ENCODE measurements at regions not wholly inside any gene's neighbourhood (a gene's known extent, or its start where the extent isn't known, plus 50 kb on each side); places are given as distances from the start of the nearest gene placed in this dataset.

DNA sequence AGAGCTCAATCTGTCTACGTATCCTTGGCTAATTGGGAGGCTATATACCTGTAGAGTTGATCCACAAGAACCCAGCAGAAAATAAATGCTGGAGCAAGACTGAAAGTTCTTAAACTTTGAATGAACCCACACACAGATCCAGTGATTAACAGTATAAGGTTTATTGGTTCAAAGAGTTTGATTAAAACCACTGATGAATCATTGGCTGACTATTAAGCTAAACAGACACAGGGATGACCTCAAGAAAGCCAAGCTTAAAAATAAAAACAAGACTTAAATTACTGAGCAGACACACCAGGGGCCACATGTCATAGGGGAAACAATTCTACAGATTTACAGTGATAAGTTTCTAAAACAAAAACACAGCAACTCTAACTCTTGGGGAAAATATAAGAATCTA, 163.6 kb downstream of the SPATA31D1 start:
- H3K9me3 ChIP-seq (ENCODE audit: control insufficient read depth, low read length) = no peaks in the 10 kb centered on the region
- WGBS, 2 experiments (ENCODE audit: insufficient coverage in 2 of 2) = 83 to 100% methylated on average over 1 of the region's 1 CpG
- H3K4me1 ChIP-seq (ENCODE audit: control insufficient read depth, insufficient read depth, low read length, poor library complexity, severe bottlenecking) = no peaks in the 10 kb centered on the region
- H3K36me3 ChIP-seq (ENCODE audit: control insufficient read depth, insufficient read depth, low read length) = no peaks in the 10 kb centered on the region
- H3K4me3 ChIP-seq (ENCODE audit: extremely low read depth, insufficient read depth, low read length, poor library complexity, severe bottlenecking) = no peak overlapping the region
- no peak overlapping the region for H3K27ac ChIP-seq (ENCODE audit: low read depth, low read length, severe bottlenecking)

DNA sequence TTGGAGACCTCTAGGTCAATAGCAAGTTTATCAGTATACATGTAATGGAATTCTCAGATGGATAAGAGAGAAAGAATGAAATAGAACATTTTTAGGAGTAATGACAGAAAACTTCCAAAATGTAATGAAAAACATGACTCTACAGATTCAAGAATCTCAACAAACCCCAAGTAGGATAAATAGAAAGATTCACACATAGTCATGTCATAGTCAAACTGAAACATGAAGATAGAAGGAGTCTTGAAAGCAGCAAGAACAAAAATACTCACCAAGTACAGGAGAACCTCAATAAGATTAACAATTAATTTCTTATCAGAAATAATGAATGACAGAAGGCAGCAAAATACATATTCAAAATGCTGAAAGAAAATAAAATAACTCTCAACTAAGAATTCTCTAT, 164.5 kb downstream of the SPATA31D1 start:
- Histone ChIP-seq H3K4me3 (ENCODE audit: extremely low read depth, insufficient read depth, low read length, poor library complexity, severe bottlenecking) (no peak overlapping the region), H3K9me3 (ENCODE audit: control insufficient read depth, low read length) (no peaks in the 10 kb centered on the region), H3K36me3 (ENCODE audit: control insufficient read depth, insufficient read depth, low read length) (no peaks in the 10 kb centered on the region), H3K27ac (ENCODE audit: low read depth, low read length, severe bottlenecking) (no peak overlapping the region), H3K4me1 (ENCODE audit: control insufficient read depth, insufficient read depth, low read length, poor library complexity, severe bottlenecking) (no peaks in the 10 kb centered on the region)

DNA sequence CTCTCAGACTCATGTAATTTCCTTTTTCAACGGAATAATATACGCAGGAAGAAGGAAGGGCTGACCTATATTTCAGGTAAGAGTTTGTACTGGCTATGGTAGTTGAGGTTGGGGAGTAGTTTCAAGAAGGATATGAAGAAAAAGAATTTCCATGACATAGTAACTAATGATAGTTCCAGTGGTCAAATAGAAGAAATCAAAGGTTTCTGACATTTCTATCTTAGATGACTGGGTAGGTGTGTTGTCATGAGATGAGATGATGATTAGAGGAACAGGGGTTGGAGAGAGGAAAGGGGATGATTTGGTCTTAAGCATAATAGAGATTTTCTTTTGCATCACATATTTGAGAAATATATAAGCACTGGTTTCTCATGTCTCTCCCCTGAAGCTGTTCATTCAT, 166.0 kb downstream of the SPATA31D1 start:
- Histone ChIP-seq H3K36me3 (ENCODE audit: control insufficient read depth, insufficient read depth, low read length) (no peaks in the 10 kb centered on the region), H3K4me1 (ENCODE audit: control insufficient read depth, insufficient read depth, low read length, poor library complexity, severe bottlenecking) (no peaks in the 10 kb centered on the region), H3K4me3 (ENCODE audit: extremely low read depth, insufficient read depth, low read length, poor library complexity, severe bottlenecking) (no peak overlapping the region), H3K27ac (ENCODE audit: low read depth, low read length, severe bottlenecking) (no peak overlapping the region), H3K9me3 (ENCODE audit: control insufficient read depth, low read length) (no peaks in the 10 kb centered on the region)
- WGBS, 2 experiments (ENCODE audit: insufficient coverage in 2 of 2) = 80% methylated on average over 1 of the region's 2 CpGs; no CpG with 5 or more reads in 1 of the 2 experiments

DNA sequence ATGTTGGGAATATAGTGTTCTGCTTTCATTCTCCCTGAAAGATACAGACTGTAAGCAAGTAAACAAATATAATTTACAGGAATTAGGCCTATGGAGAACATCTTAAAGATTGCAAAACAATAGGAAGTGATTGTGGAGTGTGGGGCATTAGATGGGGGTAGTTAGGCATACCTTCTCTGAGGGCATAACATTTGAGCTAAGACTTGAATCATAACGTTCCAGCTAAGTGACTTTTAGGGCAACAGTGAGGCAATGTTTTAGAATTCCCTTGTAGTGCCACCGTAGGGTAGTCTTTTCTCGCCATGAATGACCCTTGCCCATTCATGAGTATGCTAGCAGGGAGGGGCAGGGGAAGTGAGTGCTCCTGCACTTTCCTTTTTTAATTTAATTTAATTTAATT, 173.3 kb downstream of the SPATA31D1 start:
- 71 to 80% methylated on average over 1 to 2 of the region's 3 CpGs for WGBS, 2 experiments (ENCODE audit: insufficient coverage in 2 of 2)
- Histone ChIP-seq H3K4me3 (ENCODE audit: extremely low read depth, insufficient read depth, low read length, poor library complexity, severe bottlenecking) (no peak overlapping the region), H3K36me3 (ENCODE audit: control insufficient read depth, insufficient read depth, low read length) (no peaks in the 10 kb centered on the region), H3K4me1 (ENCODE audit: control insufficient read depth, insufficient read depth, low read length, poor library complexity, severe bottlenecking) (no peaks in the 10 kb centered on the region), H3K27ac (ENCODE audit: low read depth, low read length, severe bottlenecking) (no peak overlapping the region), H3K9me3 (ENCODE audit: control insufficient read depth, low read length) (no peaks in the 10 kb centered on the region)

DNA sequence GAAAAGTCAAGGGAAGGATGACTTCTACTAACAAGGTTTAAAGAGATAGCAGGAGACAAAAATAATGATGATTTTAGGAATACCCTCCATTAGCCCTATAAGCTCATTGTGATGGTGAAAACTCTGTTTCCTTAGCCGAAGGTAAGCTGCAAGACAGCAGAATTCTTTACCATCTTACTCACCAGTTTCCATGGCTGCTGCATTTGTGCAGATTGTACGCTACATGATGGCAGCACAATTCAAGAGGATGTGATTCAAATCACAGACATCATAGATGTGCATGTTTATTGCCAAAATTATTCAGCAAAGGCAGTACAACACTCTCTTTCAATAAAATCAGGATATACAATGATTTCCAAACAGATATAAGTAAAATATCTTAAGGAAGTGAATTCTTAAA, 175.6 kb downstream of the SPATA31D1 start:
- no peaks in the 10 kb centered on the region for H3K9me3 ChIP-seq (ENCODE audit: control insufficient read depth, low read length)
- H3K4me1 ChIP-seq (ENCODE audit: control insufficient read depth, insufficient read depth, low read length, poor library complexity, severe bottlenecking) = no peaks in the 10 kb centered on the region
- WGBS, 2 experiments (ENCODE audit: insufficient coverage in 2 of 2) = 100% methylated on average over 1 of the region's 2 CpGs; no CpG with 5 or more reads in 1 of the 2 experiments
- H3K4me3 ChIP-seq (ENCODE audit: extremely low read depth, insufficient read depth, low read length, poor library complexity, severe bottlenecking) = no peak overlapping the region
- no peak overlapping the region for H3K27ac ChIP-seq (ENCODE audit: low read depth, low read length, severe bottlenecking)
- H3K36me3 ChIP-seq (ENCODE audit: control insufficient read depth, insufficient read depth, low read length) = no peaks in the 10 kb centered on the region

DNA sequence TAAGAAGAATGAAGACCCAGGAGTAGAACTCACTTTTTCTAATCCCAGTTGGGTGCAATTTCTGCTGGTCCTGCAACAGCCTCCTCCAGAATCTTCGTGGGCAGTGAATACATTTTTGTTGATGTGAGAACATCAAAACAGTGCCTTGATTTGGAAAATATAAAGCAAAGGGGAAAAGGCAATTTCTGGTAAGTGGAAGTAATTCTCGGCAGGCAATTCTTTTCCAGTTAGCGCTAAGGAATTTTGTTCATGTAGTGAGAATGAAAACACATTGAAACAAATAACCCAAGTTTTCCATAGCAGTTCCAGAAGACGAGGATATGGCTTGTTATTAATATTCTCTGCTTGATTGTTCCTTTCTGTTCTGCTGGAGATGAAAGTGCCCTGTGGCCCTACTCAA, 178.7 kb downstream of the SPATA31D1 start:
- no peak overlapping the region for H3K27ac ChIP-seq (ENCODE audit: low read depth, low read length, severe bottlenecking)
- H3K9me3 ChIP-seq (ENCODE audit: control insufficient read depth, low read length) = no peaks in the 10 kb centered on the region
- H3K4me3 ChIP-seq (ENCODE audit: extremely low read depth, insufficient read depth, low read length, poor library complexity, severe bottlenecking) = no peak overlapping the region
- no peaks in the 10 kb centered on the region for H3K36me3 ChIP-seq (ENCODE audit: control insufficient read depth, insufficient read depth, low read length)
- 77 to 100% methylated on average over 1 to 3 of the region's 4 CpGs for WGBS, 2 experiments (ENCODE audit: insufficient coverage in 2 of 2)
- H3K4me1 ChIP-seq (ENCODE audit: control insufficient read depth, insufficient read depth, low read length, poor library complexity, severe bottlenecking) = peaks cover 7% of the 10 kb centered on the region

DNA sequence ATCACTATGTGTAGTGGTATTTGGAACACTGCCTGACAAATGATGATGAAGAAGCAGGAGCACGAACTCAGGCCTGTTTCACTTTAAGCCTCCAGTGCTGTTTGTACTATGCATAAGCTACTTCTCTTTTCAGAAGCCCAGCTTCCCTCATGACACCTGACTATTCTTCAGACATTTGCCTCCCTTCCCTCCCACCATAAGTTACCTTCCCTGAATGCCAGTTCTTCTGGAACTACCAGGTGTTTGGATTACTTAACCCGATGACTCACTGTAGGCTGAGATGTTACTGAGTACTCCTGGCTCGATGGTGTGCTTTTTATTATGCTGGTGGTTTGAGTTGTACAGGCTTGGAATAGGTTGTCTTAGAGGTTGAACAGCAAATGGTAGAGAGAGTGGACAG, 180.0 kb downstream of the SPATA31D1 start:
- no peak overlapping the region for H3K27ac ChIP-seq (ENCODE audit: low read depth, low read length, severe bottlenecking)

DNA sequence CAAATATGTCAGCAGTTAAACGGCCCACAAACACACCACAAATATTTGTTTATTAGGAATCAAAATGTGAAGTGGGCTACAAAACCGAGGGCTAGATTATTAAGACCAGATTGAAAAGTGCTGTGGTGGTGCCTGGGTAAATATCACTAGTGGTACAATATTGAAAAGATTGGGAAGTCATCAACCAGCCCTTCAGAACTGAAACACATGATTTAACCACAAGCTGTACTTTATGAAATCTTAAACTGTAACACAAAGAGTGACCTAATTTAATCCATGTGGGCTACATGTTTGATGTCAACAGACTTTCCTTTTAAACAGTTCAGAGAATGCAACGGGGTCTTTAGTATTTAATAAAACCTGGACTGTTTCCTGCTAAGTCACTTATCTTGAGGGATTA, 182.3 kb downstream of the SPATA31D1 start:
- Histone ChIP-seq H3K4me3 (ENCODE audit: extremely low read depth, insufficient read depth, low read length, poor library complexity, severe bottlenecking) (no peak overlapping the region), H3K9me3 (ENCODE audit: control insufficient read depth, low read length) (no peaks in the 10 kb centered on the region), H3K27ac (ENCODE audit: low read depth, low read length, severe bottlenecking) (peak overlapping the region; percentile 41), H3K36me3 (ENCODE audit: control insufficient read depth, insufficient read depth, low read length) (no peaks in the 10 kb centered on the region), H3K4me1 (ENCODE audit: control insufficient read depth, insufficient read depth, low read length, poor library complexity, severe bottlenecking) (peaks cover 7% of the 10 kb centered on the region)
- no CpG with 5 or more reads among the region's 3 CpGs for WGBS, 2 experiments (ENCODE audit: insufficient coverage in 2 of 2)

More for the DNA sequence above, 180.0 kb downstream of the SPATA31D1 start:
- Histone ChIP-seq H3K4me3 (ENCODE audit: extremely low read depth, insufficient read depth, low read length, poor library complexity, severe bottlenecking) (no peak overlapping the region), H3K4me1 (ENCODE audit: control insufficient read depth, insufficient read depth, low read length, poor library complexity, severe bottlenecking) (peaks cover 7% of the 10 kb centered on the region), H3K36me3 (ENCODE audit: control insufficient read depth, insufficient read depth, low read length) (no peaks in the 10 kb centered on the region), H3K9me3 (ENCODE audit: control insufficient read depth, low read length) (no peaks in the 10 kb centered on the region)
- 88 to 91% methylated on average over 2 to 3 of the region's 3 CpGs for WGBS, 2 experiments (ENCODE audit: insufficient coverage in 2 of 2)

DNA sequence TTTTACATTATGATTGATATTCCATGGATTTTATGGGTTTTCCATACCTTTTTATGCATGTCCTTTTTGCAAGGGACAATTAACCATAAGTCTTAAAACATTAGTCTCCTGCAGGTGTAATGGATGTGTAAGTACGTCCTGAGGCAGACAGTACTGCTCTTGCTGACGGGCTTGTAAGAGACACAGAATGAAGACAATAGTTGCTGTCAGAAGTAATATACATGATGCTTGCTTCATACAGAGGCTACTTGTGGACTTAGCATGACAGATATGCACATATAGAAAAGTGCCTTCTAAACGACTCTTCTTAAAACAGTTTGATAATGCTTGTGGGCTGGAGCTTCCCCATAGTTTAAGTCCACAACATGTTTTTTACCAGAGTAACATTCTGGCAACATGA, 182.7 kb downstream of the SPATA31D1 start:
- Histone ChIP-seq H3K27ac (ENCODE audit: low read depth, low read length, severe bottlenecking) (no peak overlapping the region), H3K9me3 (ENCODE audit: control insufficient read depth, low read length) (no peaks in the 10 kb centered on the region), H3K4me3 (ENCODE audit: extremely low read depth, insufficient read depth, low read length, poor library complexity, severe bottlenecking) (no peak overlapping the region), H3K4me1 (ENCODE audit: control insufficient read depth, insufficient read depth, low read length, poor library complexity, severe bottlenecking) (peaks cover 7% of the 10 kb centered on the region), H3K36me3 (ENCODE audit: control insufficient read depth, insufficient read depth, low read length) (no peaks in the 10 kb centered on the region)
- 86% methylated on average over 1 of the region's 3 CpGs; no CpG with 5 or more reads in 1 of the 2 experiments for WGBS, 2 experiments (ENCODE audit: insufficient coverage in 2 of 2)

DNA sequence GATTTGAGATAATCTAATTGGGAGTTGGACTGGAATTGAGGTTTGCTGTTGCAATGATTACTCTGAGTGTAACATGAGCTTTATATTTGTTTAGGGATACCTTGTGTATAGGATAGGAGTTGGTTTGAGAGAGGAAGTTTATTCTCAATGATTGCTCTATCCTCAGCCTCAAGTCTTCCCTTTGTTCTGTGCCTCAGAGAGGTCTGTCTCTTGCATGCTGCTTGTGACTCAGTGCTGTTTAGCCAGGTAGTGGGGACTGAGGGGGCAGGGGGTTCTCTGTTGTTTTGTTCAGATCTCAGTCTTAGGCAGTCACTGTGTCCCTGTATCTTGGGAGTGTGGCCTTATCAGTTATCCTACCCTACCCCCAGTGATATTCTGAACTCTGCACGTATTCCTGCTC, 192.1 kb downstream of the SPATA31D1 start:
- Histone ChIP-seq H3K27ac (ENCODE audit: low read depth, low read length, severe bottlenecking) (no peak overlapping the region), H3K36me3 (ENCODE audit: control insufficient read depth, insufficient read depth, low read length) (no peaks in the 10 kb centered on the region), H3K9me3 (ENCODE audit: control insufficient read depth, low read length) (no peaks in the 10 kb centered on the region), H3K4me1 (ENCODE audit: control insufficient read depth, insufficient read depth, low read length, poor library complexity, severe bottlenecking) (no peaks in the 10 kb centered on the region), H3K4me3 (ENCODE audit: extremely low read depth, insufficient read depth, low read length, poor library complexity, severe bottlenecking) (no peak overlapping the region)
- WGBS, 2 experiments (ENCODE audit: insufficient coverage in 2 of 2) = 57% methylated on average over 1 of the region's 1 CpG; no CpG with 5 or more reads in 1 of the 2 experiments

DNA sequence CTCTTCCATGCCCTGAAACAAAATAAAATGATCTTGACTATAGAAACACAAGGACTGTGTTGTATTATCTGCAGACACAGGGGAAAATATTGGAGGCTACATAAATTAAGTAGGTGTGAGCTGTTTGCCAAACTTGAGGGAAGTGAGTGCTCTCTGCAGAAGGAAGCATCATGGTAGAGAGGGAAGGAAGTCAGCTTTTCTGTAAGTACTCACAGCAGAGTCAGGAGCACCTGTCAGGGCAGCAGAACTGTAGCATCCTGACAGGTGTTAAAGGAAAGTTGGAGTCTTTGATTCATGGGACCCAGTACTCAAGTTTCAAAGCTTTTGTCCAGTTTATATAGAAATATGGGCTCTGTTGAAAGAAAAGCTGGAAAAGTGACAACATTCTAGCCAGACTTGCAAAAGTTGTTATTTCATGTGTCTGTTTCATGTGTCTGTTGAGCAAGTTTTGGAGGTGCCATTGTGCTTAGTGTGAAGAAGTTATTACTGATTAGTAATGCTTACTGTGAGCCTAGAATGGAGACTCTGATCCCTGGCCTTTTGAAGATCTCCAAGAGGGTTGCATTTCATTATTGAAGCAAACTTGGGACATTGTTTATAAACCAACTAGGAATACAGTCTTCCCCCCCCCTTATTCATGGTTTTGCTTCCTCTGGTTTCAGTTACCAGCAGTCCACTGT, 194.7 kb downstream of the SPATA31D1 start:
- Histone ChIP-seq H3K36me3 (ENCODE audit: control insufficient read depth, insufficient read depth, low read length) (no peaks in the 10 kb centered on the region), H3K4me3 (ENCODE audit: extremely low read depth, insufficient read depth, low read length, poor library complexity, severe bottlenecking) (no peak overlapping the region), H3K4me1 (ENCODE audit: control insufficient read depth, insufficient read depth, low read length, poor library complexity, severe bottlenecking) (no peaks in the 10 kb centered on the region), H3K27ac (ENCODE audit: low read depth, low read length, severe bottlenecking) (no peak overlapping the region), H3K9me3 (ENCODE audit: control insufficient read depth, low read length) (no peaks in the 10 kb centered on the region)

All from mesodermal cell (in vitro differentiated cells).